ENCODE measurements at regions not wholly inside any gene's neighbourhood (a gene's known extent, or its start where the extent isn't known, plus 50 kb on each side); places are given as distances from the start of the nearest gene placed in this dataset.

DNA sequence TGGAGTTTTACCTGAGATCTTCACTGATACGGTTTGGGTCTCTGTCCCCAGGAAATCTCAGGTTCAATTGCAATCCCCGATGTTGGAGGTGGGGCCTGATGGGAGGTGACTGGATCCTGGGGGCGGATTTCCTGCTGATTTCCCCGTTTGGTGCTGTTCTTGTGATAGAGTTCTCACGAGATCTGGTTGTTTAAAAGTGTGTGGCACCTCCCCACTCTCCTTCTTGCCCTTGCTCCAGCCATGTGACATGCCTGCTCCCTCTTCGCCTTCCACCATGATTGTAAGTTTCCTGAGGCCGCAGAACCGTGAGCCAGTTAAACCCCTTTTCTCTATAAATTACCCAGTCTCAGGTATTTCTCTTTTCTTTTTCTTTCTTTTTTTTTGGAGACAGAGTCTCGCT lies 126.4 kb upstream of the SLC45A1 start:
- in situ Hi-C loops (cut with MboI; ENCODE audit: low sequenced_read_pairs, unreplicated experiment): no loop called here
- DNase-seq (ENCODE audit: low spot score): no peak
- TF ChIP-seq, protein P1, sequence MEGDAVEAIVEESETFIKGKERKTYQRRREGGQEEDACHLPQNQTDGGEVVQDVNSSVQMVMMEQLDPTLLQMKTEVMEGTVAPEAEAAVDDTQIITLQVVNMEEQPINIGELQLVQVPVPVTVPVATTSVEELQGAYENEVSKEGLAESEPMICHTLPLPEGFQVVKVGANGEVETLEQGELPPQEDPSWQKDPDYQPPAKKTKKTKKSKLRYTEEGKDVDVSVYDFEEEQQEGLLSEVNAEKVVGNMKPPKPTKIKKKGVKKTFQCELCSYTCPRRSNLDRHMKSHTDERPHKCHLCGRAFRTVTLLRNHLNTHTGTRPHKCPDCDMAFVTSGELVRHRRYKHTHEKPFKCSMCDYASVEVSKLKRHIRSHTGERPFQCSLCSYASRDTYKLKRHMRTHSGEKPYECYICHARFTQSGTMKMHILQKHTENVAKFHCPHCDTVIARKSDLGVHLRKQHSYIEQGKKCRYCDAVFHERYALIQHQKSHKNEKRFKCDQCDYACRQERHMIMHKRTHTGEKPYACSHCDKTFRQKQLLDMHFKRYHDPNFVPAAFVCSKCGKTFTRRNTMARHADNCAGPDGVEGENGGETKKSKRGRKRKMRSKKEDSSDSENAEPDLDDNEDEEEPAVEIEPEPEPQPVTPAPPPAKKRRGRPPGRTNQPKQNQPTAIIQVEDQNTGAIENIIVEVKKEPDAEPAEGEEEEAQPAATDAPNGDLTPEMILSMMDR (IDR thresholded peaks at IDR 0.05; ENCODE audit: borderline replicate concordance, control extremely low read depth, extremely low read depth, insufficient read depth, missing control alignments): no peak

DNA sequence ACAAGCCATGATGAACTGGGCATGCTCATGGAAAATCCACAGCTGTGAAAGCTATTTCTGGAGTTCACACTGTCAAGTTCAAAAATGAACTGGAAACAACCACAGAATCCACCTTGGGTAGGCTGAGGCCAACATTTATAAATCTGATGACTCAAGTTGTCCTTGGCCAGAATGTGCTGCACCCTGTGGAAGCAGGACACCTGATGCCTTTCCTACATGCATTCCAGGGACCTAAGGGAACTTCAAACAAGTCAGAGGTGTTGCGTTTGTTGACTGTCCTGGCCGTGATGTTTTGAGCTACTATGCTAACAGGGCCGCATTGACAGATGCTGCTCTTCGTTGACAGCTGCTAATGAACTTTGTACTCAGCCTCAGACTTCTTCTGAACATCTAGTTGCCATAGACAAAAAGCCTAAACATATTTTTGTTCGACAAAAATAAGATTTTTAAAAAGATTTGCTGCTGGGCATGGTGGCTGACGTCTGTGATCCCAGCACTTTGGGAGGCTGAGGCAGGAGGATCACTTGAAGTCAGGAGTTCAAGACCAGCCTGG lies 127.9 kb upstream of the SLC45A1 start:
- in situ Hi-C loops (cut with MboI; ENCODE audit: low sequenced_read_pairs, unreplicated experiment): no loop called here
- no peak for DNase-seq (ENCODE audit: low spot score)
- TF ChIP-seq, protein P1 (IDR thresholded peaks at IDR 0.05; ENCODE audit: borderline replicate concordance, control extremely low read depth, extremely low read depth, insufficient read depth, missing control alignments): no peak

DNA sequence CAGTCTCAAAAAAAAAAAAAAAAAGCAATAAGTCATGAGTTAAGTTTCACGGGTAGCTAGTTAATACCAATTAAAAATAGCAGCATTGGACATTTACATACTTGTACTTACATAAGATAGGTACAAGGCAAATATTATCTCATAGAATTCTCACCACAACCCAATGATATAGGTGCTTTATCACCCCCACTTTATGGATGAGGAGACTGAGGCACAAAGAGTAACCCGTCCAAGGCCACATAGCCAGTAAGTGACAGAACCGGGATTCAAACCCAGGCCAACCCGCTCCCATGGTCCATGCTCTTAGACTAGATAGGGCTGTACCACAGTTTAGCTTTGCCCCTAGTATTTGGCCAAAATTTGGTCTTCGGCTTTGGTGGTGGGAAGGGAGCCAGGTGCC lies 132.5 kb upstream of the SLC45A1 start:
- DNase-seq (ENCODE audit: low spot score): no peak
- in situ Hi-C loops (cut with MboI; ENCODE audit: low sequenced_read_pairs, unreplicated experiment): no loop called here
- TF ChIP-seq, protein P1 (IDR thresholded peaks at IDR 0.05; ENCODE audit: borderline replicate concordance, control extremely low read depth, extremely low read depth, insufficient read depth, missing control alignments): no peak

DNA sequence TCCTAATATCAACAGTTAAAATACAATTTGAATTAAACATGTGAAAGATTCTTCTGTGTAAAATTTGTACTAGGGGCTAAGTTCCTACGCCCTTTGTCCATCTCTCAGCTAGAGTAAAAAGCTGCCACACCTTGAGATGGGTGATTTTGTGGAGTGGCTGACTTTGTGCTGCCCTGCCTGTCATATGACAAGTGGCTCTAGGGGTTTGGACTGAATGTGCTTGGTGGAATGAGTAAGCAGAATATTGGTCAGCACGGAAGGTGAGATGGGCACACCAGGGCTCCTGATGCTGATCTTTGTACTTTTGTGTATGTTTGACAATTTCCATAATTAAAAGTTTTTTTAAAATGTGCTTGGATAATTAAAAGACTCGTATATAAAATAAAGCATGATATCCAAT lies 133.6 kb upstream of the SLC45A1 start:
- in situ Hi-C loops (cut with MboI; ENCODE audit: low sequenced_read_pairs, unreplicated experiment): no loop called here
- TF ChIP-seq, protein P1 (IDR thresholded peaks at IDR 0.05; ENCODE audit: borderline replicate concordance, control extremely low read depth, extremely low read depth, insufficient read depth, missing control alignments): no peak
- no peak for DNase-seq (ENCODE audit: low spot score)

DNA sequence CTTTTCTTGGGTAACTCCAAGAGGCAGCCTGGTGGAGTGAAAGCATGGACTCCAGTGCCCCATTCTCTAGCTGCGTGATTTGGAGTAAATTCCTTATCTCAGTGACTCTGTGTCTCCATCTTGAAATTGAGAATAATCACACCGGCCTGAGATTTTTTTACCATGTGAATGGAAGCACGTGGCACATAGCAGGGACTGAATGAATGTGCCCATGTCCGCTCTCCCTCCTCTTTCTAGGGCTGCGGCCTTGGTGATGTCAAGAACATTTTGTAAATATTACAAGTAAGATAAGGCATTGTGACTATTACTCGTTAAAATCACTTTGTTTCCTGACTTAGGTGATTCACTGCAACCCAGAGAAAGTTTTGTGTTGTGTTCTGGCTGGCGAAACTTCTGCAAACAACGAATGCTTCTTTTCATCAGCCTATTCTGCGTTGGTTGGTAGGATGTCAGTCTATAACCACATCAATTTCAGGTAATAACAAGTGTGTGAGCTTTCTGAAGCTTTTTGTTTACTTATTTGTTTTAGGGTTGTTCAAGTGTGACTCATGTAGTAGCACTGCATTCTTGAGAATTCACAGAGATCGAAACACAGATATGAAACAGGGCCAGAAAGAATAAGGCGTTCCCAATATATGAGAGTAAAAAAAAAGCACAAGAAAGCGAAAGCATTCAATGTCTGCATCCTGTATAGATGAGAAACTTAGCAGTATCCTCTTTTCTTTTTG lies 135.7 kb upstream of the SLC45A1 start:
- in situ Hi-C loops (cut with MboI; ENCODE audit: low sequenced_read_pairs, unreplicated experiment): no loop called here
- TF ChIP-seq, protein P1 (IDR thresholded peaks at IDR 0.05; ENCODE audit: borderline replicate concordance, control extremely low read depth, extremely low read depth, insufficient read depth, missing control alignments): no peak
- peak; percentile 55 for DNase-seq (ENCODE audit: low spot score)

DNA sequence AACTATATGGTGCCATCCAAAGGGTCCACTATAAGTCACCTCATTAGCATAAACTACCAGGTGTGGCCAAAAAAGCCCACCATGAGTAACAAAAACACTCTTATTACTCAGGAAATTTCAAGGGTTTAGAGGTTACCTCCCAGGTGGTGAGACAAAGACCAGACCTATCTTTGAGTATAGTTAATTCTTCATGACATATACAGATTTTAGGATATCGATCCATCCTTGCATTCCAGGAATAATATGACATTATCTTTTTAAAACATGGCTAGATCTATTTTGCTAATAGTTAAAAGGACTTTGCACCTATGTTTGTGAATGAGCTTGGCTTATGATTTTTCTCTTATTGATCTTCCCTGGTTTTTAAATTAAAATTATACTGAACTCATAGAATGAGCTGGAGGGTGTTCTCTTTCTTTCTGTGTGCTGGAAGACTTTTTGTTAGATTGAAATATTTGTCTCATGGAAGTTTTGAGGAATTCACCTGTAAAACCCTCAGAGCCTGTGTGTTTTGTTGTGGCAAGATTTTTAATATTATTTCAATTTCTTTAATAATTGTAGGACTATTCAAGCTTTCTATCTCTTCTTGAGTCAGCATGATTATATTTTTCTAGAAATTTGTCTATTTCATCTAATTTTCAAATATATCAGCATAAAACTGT lies 138.7 kb upstream of the SLC45A1 start:
- in situ Hi-C loops (cut with MboI; ENCODE audit: low sequenced_read_pairs, unreplicated experiment): no loop called here
- TF ChIP-seq, protein P1 (IDR thresholded peaks at IDR 0.05; ENCODE audit: borderline replicate concordance, control extremely low read depth, extremely low read depth, insufficient read depth, missing control alignments): no peak
- no peak for DNase-seq (ENCODE audit: low spot score)
